Activated CD4-positive, CD25-positive, alpha-beta regulatory T cell treated with anti-CD3 and anti-CD28 coated beads, Interleukin-2, amount 50 U/mL, for 24 hours (primary cell): ENCODE measurements at regions not wholly inside any gene's neighbourhood (a gene's known extent, or its start where the extent isn't known, plus 50 kb on each side); places are given as distances from the start of the nearest gene placed in this dataset.

ENCODE experiments used
- ATAC-seq, 2 donors: fragments of 150-1000 bp; cut with Tn5 transposase; one replicate each; pipeline ENCODE4 v1.10.0; 2021; ENCODE audit warnings: mild to moderate bottlenecking in 1 of 2, moderate library complexity in 1 of 2

- ATAC-seq: no peak
Measured at GRCh38 chr4:183763990-183764754, 105.1 kb downstream of the TRAPPC11 start.

DNA sequence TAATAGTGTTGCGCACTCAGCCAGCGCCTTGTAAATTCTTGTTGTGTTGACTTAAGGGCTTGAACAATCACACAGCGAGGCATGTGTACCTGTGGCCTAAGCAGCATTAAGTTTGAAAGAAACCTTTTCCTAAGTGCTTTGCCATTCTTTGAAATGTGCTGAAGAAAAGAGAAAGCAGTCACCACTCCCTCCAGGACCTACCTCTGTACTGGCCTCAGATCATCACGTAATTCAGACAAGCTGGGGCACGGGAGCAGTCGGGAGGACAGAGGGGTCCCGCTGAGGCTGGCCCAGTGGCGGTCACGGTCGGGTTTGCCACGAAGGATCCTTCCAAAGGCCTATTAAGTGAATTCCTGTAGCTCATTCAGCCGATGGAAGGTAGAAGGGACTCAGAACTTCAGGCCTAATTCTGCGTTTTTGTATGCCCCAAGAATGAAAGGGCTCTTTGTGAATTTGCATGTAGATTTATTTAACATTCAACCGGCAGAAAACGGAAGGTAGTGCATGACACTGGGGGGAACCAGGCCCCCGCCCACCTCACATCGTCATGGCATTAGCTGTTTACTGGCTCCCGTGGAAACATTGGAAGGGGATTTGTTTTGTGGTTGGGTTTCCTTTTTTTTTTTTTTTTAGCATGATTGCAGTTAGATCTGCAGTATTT, 106.3 kb downstream of the TRAPPC11 start:
- ATAC-seq: no peak

DNA sequence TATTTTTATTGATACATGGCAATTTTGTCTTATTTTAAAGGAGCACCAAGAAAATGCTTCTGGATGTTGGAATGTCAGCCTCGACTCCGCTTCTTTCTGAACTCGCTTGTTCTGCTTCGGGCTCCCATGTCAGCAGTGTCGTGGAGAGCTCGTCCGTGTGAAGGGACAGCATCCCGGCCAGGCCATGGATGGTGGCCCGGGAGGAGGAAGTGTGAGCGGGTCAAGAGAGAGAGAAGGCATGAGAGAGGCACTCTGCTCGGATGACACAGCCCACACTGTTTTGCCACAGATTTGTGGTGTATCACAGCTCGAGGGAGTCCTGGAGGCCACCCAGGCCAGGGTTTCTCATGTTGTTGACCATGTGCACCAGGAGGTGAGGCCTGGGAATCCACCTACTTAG, 107.0 kb downstream of the TRAPPC11 start:
- ATAC-seq: no peak

GRCh38 chr4:183770906-183771305, 111.8 kb downstream of the TRAPPC11 start:
- no peak for ATAC-seq

GRCh38 chr4:183772361-183772760, 113.3 kb downstream of the TRAPPC11 start:
- ATAC-seq: no peak

DNA sequence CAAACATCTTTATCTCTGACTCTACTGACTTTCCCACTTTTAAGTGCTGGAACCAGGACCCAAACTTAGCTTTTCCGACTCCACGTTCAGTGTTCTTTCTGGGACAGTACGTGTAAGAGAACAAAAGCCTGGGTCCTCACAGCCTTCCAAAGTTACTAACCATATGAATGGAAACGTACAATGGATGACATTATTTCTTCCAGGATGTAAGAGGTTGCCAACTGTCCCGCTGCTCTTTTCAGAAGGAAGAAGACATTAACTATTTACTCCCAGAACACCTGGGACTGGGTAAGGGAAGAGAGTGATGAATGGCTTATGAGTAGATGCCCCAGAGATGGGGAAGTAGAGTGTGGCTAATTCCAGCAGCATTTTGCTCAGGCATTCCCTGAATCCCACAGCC, 114.7 kb downstream of the TRAPPC11 start:
- ATAC-seq: no peak

GRCh38 chr4:183783306-183783705, 121.8 kb upstream of the STOX2 start:
- ATAC-seq: no peak

- no peak for ATAC-seq
Measured at GRCh38 chr4:183783991-183784553, 121.0 kb upstream of the STOX2 start.

DNA sequence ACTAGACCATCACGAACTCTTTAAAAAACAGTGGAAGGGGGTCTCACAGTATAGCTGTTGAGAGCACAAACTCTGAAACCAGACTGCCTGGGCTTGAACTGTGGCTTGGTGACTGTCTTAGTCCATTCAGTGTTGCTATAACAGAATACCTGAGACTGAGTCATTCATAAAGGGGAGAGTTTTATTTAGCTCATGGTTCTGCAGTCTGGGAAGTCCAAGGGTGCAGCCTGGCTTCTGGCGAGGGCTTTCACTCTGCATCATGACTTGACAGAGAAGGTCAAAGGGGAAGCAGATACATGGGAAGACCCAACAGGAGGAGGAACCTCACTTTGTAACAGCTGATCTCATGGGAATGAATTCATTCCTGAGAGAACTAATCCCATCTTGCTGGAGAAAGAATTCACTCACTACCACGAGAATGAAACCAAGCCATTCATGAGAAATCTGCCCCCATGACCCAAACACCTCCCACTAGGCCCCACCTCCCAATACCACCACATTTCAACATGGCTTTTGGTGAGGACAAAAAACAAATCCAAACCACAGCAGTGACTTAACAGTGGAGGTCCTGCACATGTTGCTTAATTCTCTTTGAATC, 116.7 kb upstream of the STOX2 start:
- no peak for ATAC-seq

DNA sequence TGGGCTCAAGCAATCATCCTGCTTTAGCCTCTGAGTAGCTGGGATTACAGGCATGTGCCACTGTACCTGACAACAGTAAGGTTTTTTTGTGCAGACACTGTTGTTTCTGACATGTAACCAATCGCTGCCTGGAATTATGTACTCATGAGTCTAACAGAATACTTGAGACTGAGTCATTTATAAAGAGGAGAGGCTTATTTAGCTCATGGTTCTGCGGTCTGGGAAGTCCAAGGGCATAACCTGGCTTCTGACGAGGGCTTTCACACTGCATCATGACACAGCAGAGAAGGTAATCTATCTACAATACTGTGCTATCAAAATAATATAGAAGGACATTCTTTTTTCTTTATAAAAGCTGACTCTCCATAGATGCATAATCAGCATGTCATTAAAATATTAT, 115.5 kb upstream of the STOX2 start:
- peak in 1 of 2 donors; percentile 30 for ATAC-seq

- no peak for ATAC-seq
Measured at GRCh38 chr4:183790661-183791060, 114.4 kb upstream of the STOX2 start.

GRCh38 chr4:183797011-183797444, 108.1 kb upstream of the STOX2 start:
- no peak for ATAC-seq

- ATAC-seq: no peak
Measured at GRCh38 chr4:183797445-183798300, 107.4 kb upstream of the STOX2 start.

DNA sequence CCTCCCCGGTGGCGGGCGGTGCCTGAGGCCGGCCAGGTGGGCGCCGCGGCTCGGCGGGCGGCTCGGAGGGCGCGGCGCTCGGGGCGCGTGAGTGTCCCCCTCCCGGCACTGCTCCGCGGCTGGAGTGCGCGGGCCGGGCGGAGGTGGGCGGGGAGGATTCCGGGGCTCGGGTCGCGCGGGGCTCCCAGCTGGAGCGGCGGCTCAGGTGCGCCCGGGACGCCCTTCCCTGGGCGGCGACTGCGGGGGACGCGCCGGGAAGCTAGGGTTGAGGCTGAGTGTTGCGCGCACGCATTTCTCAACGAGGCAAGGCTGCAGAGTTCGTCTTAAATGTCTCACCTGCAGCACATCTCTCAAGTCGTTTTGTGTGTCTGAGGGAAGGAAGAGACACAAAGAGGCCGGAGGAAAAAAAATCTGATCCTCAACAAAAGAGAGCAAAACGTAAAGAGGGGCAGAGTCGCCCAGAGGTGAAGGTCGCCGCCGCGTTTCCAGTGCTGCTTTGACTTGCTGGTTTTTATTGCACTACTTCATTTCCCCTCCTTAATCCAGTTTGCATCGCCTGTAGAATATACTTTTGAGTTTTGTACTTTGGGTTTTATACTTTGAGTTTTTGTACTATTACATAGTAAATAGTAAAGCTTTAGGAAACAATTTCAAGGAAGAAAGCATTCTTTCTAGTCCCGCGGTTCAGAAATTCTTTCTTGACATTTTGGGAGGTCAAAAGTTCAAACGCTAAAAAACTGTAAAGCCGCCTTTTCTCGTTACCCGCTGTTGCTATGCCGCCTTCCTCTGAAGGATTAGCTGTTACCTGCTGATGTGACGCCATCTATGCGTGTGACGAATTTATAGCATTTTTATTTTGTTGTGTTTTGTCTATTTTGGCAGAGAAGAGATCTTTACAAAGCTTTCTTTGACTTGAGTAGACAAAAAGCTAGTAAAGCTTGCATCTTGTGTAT, 106.5 kb upstream of the STOX2 start:
- no peak for ATAC-seq

DNA sequence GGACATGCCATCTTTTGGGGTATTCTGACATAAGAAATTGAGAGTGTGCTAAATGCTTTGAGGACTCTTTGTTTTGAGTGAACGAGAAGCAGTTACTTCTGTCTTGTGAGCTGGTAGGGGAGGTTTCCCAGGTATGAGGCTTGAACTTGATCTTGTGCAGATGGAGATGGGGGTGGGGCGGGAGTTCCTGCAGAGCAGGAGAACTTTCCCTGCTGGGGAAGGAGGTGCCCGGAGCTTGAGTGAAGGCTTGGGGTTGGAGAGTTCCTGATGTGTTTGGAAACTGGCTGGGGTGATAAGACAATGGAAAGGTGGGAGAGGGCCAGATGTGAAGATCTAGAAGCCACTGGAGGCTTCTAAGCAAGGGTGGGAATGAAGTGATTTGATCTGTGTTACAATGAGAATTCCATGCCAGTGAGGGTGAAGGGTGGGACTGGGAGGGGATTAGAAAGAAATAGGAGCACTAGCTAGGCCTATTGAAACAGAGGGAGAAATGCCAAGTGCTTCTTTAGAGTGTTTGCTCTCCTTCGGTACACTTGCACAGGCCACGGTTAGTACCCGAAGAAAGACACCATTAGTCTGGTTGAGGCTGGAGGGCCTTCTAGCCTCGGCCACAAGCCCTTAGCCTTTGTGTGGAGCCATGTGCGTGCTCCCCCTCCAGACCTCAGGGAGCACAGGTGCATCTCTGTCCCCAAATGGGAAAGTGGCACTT, 103.5 kb upstream of the STOX2 start:
- no peak for ATAC-seq

DNA sequence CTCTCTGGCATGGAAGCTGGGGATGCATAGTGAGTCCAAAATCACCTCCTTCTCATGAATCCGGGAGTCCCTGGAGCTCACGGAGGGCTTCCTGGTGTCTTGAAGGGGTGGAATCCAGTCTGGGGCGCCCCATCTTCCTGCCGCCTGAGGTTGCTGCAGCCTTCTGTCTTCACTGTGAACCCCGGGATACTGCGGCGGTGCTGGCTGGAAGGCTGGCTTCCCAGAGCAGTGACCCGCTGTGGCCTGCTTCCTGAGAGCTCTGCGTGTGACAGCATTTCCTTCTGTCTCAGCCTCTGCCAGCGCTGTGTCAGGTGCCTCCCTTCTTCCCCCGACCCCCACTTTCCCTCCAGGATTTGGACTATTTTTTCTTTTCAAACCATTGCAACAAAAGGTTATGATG, 98.8 kb upstream of the STOX2 start:
- ATAC-seq: no peak

- no peak for ATAC-seq
Measured at GRCh38 chr4:183807420-183808096, 97.5 kb upstream of the STOX2 start.

GRCh38 chr4:183808097-183808456, 97.0 kb upstream of the STOX2 start:
- ATAC-seq: no peak

- ATAC-seq: no peak
Measured at GRCh38 chr4:183812567-183812966, 92.5 kb upstream of the STOX2 start.

DNA sequence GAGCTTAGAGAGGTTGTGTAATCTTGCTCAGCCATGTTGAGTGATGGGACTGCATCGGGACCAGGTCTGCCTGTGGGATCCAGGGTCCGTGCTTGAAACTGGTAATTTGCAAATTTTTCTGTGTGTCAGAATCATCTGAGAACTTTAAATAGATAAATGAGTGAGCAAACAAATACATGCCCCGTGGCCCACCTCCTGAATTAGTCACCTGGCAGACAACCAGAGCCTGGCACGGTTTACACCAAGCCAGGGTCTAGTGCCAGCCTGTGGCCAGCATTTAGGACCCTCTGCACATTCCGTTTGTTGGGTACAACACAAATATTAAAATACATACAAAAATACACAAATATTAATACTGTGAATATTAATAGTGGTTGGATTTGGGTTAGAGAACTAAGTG, 90.6 kb upstream of the STOX2 start:
- ATAC-seq: no peak
